MM.1S (cell line): ENCODE measurements at regions not wholly inside any gene's neighbourhood (a gene's known extent, or its start where the extent isn't known, plus 50 kb on each side); places are given as distances from the start of the nearest gene placed in this dataset.

ENCODE experiments used
- DNase-seq: peaks from one replicate; pipeline ENCODE4 v3.0.0-alpha.2; 2015
- H2AFZ ChIP-seq: fragments of 300-600 bp; sonication (generic); 2 replicates; pipeline ENCODE4 v1.6.0; 2016; ENCODE audit warnings: antibody characterized with exemption, low read length
- H3F3A ChIP-seq: fragments of 300-600 bp; sonication (generic); 2 replicates; pipeline ENCODE4 v1.6.1; 2016; ENCODE audit warnings: mild to moderate bottlenecking, antibody characterized with exemption, low read length, moderate library complexity, mixed read lengths; ENCODE audit not compliant: insufficient read depth
- H3K27ac ChIP-seq: fragments of 300-600 bp; sonication (generic); 2 replicates; pipeline ENCODE4 v1.5.1; 2016; ENCODE audit warnings: mild to moderate bottlenecking, low read length
- H3K27me3 ChIP-seq: fragments of 300-600 bp; sonication (generic); replicated peaks from 2 replicates; pipeline ENCODE4 v1.6.0; 2016; ENCODE audit warnings: low read length; ENCODE audit not compliant: insufficient read depth
- H3K36me3 ChIP-seq: fragments of 300-600 bp; sonication (generic); replicated peaks from 2 replicates; pipeline ENCODE4 v1.6.1; 2016; ENCODE audit warnings: mild to moderate bottlenecking, low read length, mixed read lengths; ENCODE audit not compliant: insufficient read depth
- H3K4me1 ChIP-seq: fragments of 300-600 bp; sonication (generic); 2 replicates; pipeline ENCODE4 v1.6.1; 2016; ENCODE audit warnings: low read length, mixed read lengths
- H3K4me2 ChIP-seq: fragments of 300-600 bp; sonication (generic); 2 replicates; pipeline ENCODE4 v1.6.0; 2016; ENCODE audit warnings: low read depth, low read length
- H3K4me3 ChIP-seq: fragments of 300-600 bp; sonication (generic); 2 replicates; pipeline ENCODE4 v1.5.1; 2016; ENCODE audit warnings: low read length, mixed read lengths
- H3K79me2 ChIP-seq: fragments of 300-600 bp; sonication (generic); 2 replicates; pipeline ENCODE4 v1.6.1; 2016; ENCODE audit warnings: mixed run types, low read length, mixed read lengths
- H3K9ac ChIP-seq: fragments of 300-600 bp; sonication (generic); 2 replicates; pipeline ENCODE4 v1.6.1; 2016; ENCODE audit warnings: low read length, mixed read lengths
- H3K9me2 ChIP-seq: fragments of 300-600 bp; sonication (generic); replicated peaks from 2 replicates; pipeline ENCODE4 v1.6.1; 2016; ENCODE audit warnings: mild to moderate bottlenecking, low read length, mixed read lengths; ENCODE audit not compliant: insufficient read depth
- H3K9me3 ChIP-seq: fragments of 300-600 bp; sonication (generic); replicated peaks from 2 replicates; pipeline ENCODE4 v1.6.1; 2016; ENCODE audit warnings: mild to moderate bottlenecking, low read length, mixed read lengths; ENCODE audit not compliant: insufficient read depth
- H4K20me1 ChIP-seq: fragments of 300-600 bp; sonication (generic); 2 replicates; pipeline ENCODE4 v1.6.1; 2016; ENCODE audit warnings: mild to moderate bottlenecking, low read length, moderate library complexity, mixed read lengths; ENCODE audit not compliant: insufficient read depth
- CTCF ChIP-seq: fragments of 300-600 bp; sonication (generic); IDR thresholded peaks from 2 replicates; pipeline ENCODE4 v1.5.1; 2016; ENCODE audit warnings: antibody characterized with exemption, low read length, mixed read lengths
- EZH2 ChIP-seq: fragments of 300-600 bp; sonication (generic); optimal IDR thresholded peaks from 2 replicates; pipeline ENCODE3; 2017; ENCODE audit warnings: low read depth, mild to moderate bottlenecking, antibody characterized with exemption, low read length, mixed read lengths
- EZH2phosphoT487 ChIP-seq: fragments of 300-600 bp; sonication (generic); IDR thresholded peaks from 2 replicates; pipeline ENCODE4 v1.6.1; 2018; ENCODE audit warnings: antibody characterized with exemption, low read length

- Histone ChIP-seq H3K79me2 (no peaks in the 10 kb centered on the region), H3K9me3 (no peaks in the 10 kb centered on the region), H3K27ac (no peak overlapping the region), H2AFZ (no peak overlapping the region), H3K4me1 (no peaks in the 10 kb centered on the region), H3K36me3 (no peaks in the 10 kb centered on the region), H3K9ac (no peak overlapping the region), H3K4me2 (no peak overlapping the region), H3F3A (no peaks in the 10 kb centered on the region), H3K9me2 (no peaks in the 10 kb centered on the region), H4K20me1 (no peaks in the 10 kb centered on the region), H3K27me3 (no peaks in the 10 kb centered on the region), H3K4me3 (no peak overlapping the region)
- DNase-seq, result no peak
- TF ChIP-seq EZH2phosphoT487, result no peak
- no peak for TF ChIP-seq CTCF
- TF ChIP-seq EZH2, result no peak
Observed at GRCh38 chr2:6337472-6337820, 528.3 kb downstream of the CMPK2 start.

- Histone ChIP-seq H3K9me3 (no peaks in the 10 kb centered on the region), H3K9me2 (no peaks in the 10 kb centered on the region), H4K20me1 (no peaks in the 10 kb centered on the region), H3F3A (no peaks in the 10 kb centered on the region), H3K27me3 (no peaks in the 10 kb centered on the region; the same call in 1 of the 2 replicates), H3K79me2 (no peaks in the 10 kb centered on the region), H3K9ac (no peak overlapping the region), H3K4me2 (no peak overlapping the region), H3K4me3 (no peak overlapping the region), H3K27ac (no peak overlapping the region), H3K36me3 (no peaks in the 10 kb centered on the region), H3K4me1 (peaks cover 22% of the 10 kb centered on the region), H2AFZ (no peak overlapping the region)
- DNase-seq, result no peak
- TF ChIP-seq EZH2 (no peak), EZH2phosphoT487 (no peak), CTCF (no peak)
Observed at GRCh38 chr2:6341588-6342129, 524.0 kb downstream of the CMPK2 start.

GRCh38 chr2:6342273-6342920 is 523.3 kb downstream of the CMPK2 start:
- no peak for TF ChIP-seq EZH2phosphoT487
- no peak for TF ChIP-seq EZH2
- no peak for TF ChIP-seq CTCF
- peaks cover 26% of the 10 kb centered on the region for H3K4me1 ChIP-seq
- no peaks in the 10 kb centered on the region for H3K9me3 ChIP-seq
- H3K27ac ChIP-seq, result no peak overlapping the region
- no peaks in the 10 kb centered on the region for H3F3A ChIP-seq
- no peaks in the 10 kb centered on the region for H3K79me2 ChIP-seq
- no peak for DNase-seq
- no peaks in the 10 kb centered on the region for H4K20me1 ChIP-seq
- H3K9ac ChIP-seq, result no peak overlapping the region
- no peaks in the 10 kb centered on the region for H3K36me3 ChIP-seq
- no peak overlapping the region for H3K4me2 ChIP-seq
- H3K4me3 ChIP-seq, result no peak overlapping the region
- H2AFZ ChIP-seq, result no peak overlapping the region
- H3K27me3 ChIP-seq, result no peaks in the 10 kb centered on the region; the same call in 1 of the 2 replicates
- no peaks in the 10 kb centered on the region for H3K9me2 ChIP-seq
